LNCaP clone FGC (cell line): ENCODE measurements at regions not wholly inside any gene's neighbourhood (a gene's known extent, or its start where the extent isn't known, plus 50 kb on each side); places are given as distances from the start of the nearest gene placed in this dataset.

ENCODE experiments used
- DNase-seq: peaks from one replicate; pipeline ENCODE4 v3.0.0-alpha.2; 2011; ENCODE audit warnings: low read depth
- H3K4me3 ChIP-seq: 2 replicates; pipeline ENCODE4 v1.5.1; 2011; ENCODE audit warnings: mild to moderate bottlenecking, low read depth, low read length, control low read depth
- CTCF ChIP-seq: IDR thresholded peaks from 2 replicates; pipeline ENCODE4 v1.5.1; 2012; ENCODE audit warnings: mild to moderate bottlenecking; ENCODE audit not compliant: control insufficient read depth, insufficient read depth; ENCODE audit errors: extremely low read depth

GRCh38 chr7:12094365-12094921 is 116.7 kb upstream of the TMEM106B start:
- DNase-seq, result no peak
- TF ChIP-seq CTCF, result no peak
- no peak overlapping the region for H3K4me3 ChIP-seq

GRCh38 chr7:12102126-12102525 is 109.0 kb upstream of the TMEM106B start:
- no peak overlapping the region for H3K4me3 ChIP-seq
- TF ChIP-seq CTCF, result no peak
- DNase-seq, result no peak

GRCh38 chr7:12102527-12102926 is 108.6 kb upstream of the TMEM106B start:
- no peak overlapping the region for H3K4me3 ChIP-seq
- DNase-seq, result no peak
- TF ChIP-seq CTCF, result no peak

- TF ChIP-seq CTCF, result no peak
- no peak overlapping the region for H3K4me3 ChIP-seq
- DNase-seq, result no peak
Measured at GRCh38 chr7:12103948-12104347, 107.1 kb upstream of the TMEM106B start.

GRCh38 chr7:12107381-12107780 is 103.7 kb upstream of the TMEM106B start:
- DNase-seq, result no peak
- no peak overlapping the region for H3K4me3 ChIP-seq
- TF ChIP-seq CTCF, result no peak

- DNase-seq, result no peak
- no peak overlapping the region for H3K4me3 ChIP-seq
- no peak for TF ChIP-seq CTCF
Measured at GRCh38 chr7:12107841-12108254, 103.2 kb upstream of the TMEM106B start.

GRCh38 chr7:12110425-12110824 is 100.7 kb upstream of the TMEM106B start:
- no peak for DNase-seq
- H3K4me3 ChIP-seq, result no peak overlapping the region
- no peak for TF ChIP-seq CTCF
